Fibroblast of lung (primary cell): ENCODE measurements at regions not wholly inside any gene's neighbourhood (a gene's known extent, or its start where the extent isn't known, plus 50 kb on each side); places are given as distances from the start of the nearest gene placed in this dataset.

Source experiments
- DNase-seq, 2 donors: peaks; one replicate each; pipeline versions ENCODE4 v3.0.0 to v3.0.0-alpha.2; 2010; ENCODE audit warnings: low read depth in 2 of 2
- H2AFZ ChIP-seq: 2 replicates; pipeline ENCODE4 v1.5.1; 2012; ENCODE audit warnings: low read length, control low read depth, inconsistent platforms
- H3K27ac ChIP-seq: 2 replicates; pipeline ENCODE4 v1.5.1; 2011; ENCODE audit warnings: low read length, control low read depth; ENCODE audit not compliant: insufficient read depth
- H3K27me3 ChIP-seq: 2 replicates; pipeline ENCODE4 v1.5.1; 2011; ENCODE audit warnings: mild to moderate bottlenecking, low read length; ENCODE audit not compliant: control insufficient read depth, insufficient read depth
- H3K36me3 ChIP-seq: 2 replicates; pipeline ENCODE4 v1.5.1; 2011; ENCODE audit warnings: low read length; ENCODE audit not compliant: control insufficient read depth, insufficient read depth
- H3K4me1 ChIP-seq: 2 replicates; pipeline ENCODE4 v1.5.1; 2011; ENCODE audit warnings: low read length; ENCODE audit not compliant: control insufficient read depth, insufficient read depth; ENCODE audit errors: extremely low read depth
- H3K4me2 ChIP-seq: 2 replicates; pipeline ENCODE4 v1.5.1; 2011; ENCODE audit warnings: low read length, control low read depth; ENCODE audit not compliant: insufficient read depth; ENCODE audit errors: extremely low read depth
- H3K4me3 ChIP-seq, 4 experiments: fragments of 200-600 bp in 1 of 4; sonication (generic) in 1 of 4; replicated peaks in 1 of 4; 2 replicates each; pipeline ENCODE4 v1.5.1; 2011 to 2016; ENCODE audit warnings: low read length in 4 of 4, low read depth in 3 of 4, mild to moderate bottlenecking in 3 of 4, control low read depth in 2 of 4, inconsistent platforms in 1 of 4, mixed read lengths in 1 of 4; ENCODE audit not compliant: insufficient read depth in 1 of 4; ENCODE audit errors: control extremely low read depth in 1 of 4
- H3K79me2 ChIP-seq: 2 replicates; pipeline ENCODE4 v1.5.1; 2012; ENCODE audit warnings: mild to moderate bottlenecking, low read length, inconsistent platforms; ENCODE audit not compliant: control insufficient read depth, insufficient read depth
- H3K9ac ChIP-seq: 2 replicates; pipeline ENCODE4 v1.5.1; 2011; ENCODE audit warnings: mild to moderate bottlenecking, low read length, control low read depth; ENCODE audit not compliant: insufficient read depth
- H3K9me3 ChIP-seq: 2 replicates; pipeline ENCODE4 v1.5.1; 2012; ENCODE audit warnings: low read depth, low read length; ENCODE audit not compliant: control insufficient read depth, insufficient read depth
- H4K20me1 ChIP-seq: 2 replicates; pipeline ENCODE4 v1.5.1; 2011; ENCODE audit warnings: low read length; ENCODE audit not compliant: control insufficient read depth, insufficient read depth; ENCODE audit errors: extremely low read depth
- EZH2 ChIP-seq: IDR thresholded peaks from 2 replicates; pipeline ENCODE4 v1.5.1; 2012; ENCODE audit warnings: low read length, control low read depth, mild to moderate bottlenecking; ENCODE audit errors: missing control alignments
- TF ChIP-seq, protein P1 (sequence below), 2 donors: IDR thresholded peaks in 1 of 2; conservative IDR thresholded peaks in 1 of 2; 1 replicate in 1 of 2; 2 replicates in 1 of 2; pipeline ENCODE4 v1.5.1; 2011 to 2012; ENCODE audit warnings: low read length in 2 of 2, control low read depth in 1 of 2, inconsistent platforms in 1 of 2, low read depth in 1 of 2, mild to moderate bottlenecking in 1 of 2

DNA sequence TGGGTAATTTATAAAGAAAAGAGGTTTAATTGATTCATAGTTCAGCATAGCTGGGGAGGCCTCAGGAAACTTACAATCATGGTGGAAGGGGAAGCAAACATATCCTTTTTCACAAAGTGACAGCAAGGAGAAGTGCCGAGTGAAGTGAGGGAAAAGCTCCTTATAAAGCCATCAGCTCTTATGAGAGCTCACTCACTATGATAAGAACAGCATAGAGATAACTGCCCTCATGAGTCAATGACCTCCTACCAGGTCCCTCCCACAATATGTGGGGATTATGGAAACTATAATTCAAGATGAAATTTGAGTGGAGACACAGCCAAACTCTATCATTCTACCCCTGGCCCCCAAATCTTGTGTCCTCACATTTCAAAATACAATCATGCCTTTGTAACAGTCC, 115.8 kb upstream of the LAMA2 start:
- DNase-seq: no peak
- Histone ChIP-seq H3K79me2 (no peaks in the 10 kb centered on the region), H3K9ac (no peak overlapping the region), H3K36me3 (no peaks in the 10 kb centered on the region), H3K4me1 (no peaks in the 10 kb centered on the region), H3K27me3 (no peaks in the 10 kb centered on the region), H2AFZ (no peak overlapping the region), H3K4me2 (no peak overlapping the region), H3K9me3 (no peaks in the 10 kb centered on the region), H3K27ac (no peak overlapping the region), H3K4me3 (no peak overlapping the region), H4K20me1 (no peaks in the 10 kb centered on the region)
- no peak for TF ChIP-seq EZH2
- TF ChIP-seq, protein P1, sequence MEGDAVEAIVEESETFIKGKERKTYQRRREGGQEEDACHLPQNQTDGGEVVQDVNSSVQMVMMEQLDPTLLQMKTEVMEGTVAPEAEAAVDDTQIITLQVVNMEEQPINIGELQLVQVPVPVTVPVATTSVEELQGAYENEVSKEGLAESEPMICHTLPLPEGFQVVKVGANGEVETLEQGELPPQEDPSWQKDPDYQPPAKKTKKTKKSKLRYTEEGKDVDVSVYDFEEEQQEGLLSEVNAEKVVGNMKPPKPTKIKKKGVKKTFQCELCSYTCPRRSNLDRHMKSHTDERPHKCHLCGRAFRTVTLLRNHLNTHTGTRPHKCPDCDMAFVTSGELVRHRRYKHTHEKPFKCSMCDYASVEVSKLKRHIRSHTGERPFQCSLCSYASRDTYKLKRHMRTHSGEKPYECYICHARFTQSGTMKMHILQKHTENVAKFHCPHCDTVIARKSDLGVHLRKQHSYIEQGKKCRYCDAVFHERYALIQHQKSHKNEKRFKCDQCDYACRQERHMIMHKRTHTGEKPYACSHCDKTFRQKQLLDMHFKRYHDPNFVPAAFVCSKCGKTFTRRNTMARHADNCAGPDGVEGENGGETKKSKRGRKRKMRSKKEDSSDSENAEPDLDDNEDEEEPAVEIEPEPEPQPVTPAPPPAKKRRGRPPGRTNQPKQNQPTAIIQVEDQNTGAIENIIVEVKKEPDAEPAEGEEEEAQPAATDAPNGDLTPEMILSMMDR (conservative IDR thresholded peaks at IDR 0.05 in 1 of 2, IDR thresholded peaks at IDR 0.05 in 1 of 2; ENCODE audit: low read depth in 1 of 2, low read length in 2 of 2): no peak

DNA sequence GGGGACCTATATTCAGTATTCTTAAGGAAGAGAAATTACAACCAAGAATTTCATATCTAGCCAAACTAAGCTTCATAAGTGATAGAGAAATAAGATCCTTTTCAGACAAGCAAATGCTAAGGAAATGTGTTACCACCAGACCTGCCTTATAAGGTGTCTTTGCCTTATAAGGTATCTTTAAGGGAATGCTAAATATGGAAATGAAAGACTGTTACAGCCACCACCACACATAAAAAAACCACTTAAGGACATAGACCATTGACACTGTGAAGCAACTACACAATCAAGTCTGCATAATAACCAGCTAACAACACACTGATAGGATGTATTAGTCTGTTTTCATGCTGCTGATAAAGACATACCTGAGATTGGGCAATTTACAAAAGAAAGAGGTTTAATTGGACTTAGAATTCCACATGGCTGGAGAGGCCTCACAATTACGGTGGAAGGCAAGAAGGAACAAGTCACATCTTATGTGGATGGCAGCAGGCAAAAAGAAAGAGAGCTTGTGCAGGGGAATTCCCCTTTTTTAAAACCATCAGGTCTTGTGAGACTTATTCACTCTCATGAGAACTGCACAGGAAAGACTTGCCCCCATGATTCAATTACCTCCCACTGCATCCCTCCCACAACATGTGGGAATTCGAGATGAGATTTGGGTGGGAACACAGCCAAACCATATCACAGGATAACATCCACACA, 119.2 kb upstream of the LAMA2 start:
- Histone ChIP-seq H3K36me3 (no peaks in the 10 kb centered on the region), H3K27me3 (no peaks in the 10 kb centered on the region), H3K27ac (no peak overlapping the region), H3K79me2 (no peaks in the 10 kb centered on the region), H3K9ac (no peak overlapping the region), H3K4me2 (no peak overlapping the region), H2AFZ (no peak overlapping the region), H3K9me3 (no peaks in the 10 kb centered on the region), H3K4me1 (no peaks in the 10 kb centered on the region), H3K4me3 (no peak overlapping the region), H4K20me1 (no peaks in the 10 kb centered on the region)
- no peak for DNase-seq
- no peak for TF ChIP-seq EZH2
- TF ChIP-seq, protein P1 (conservative IDR thresholded peaks at IDR 0.05 in 1 of 2, IDR thresholded peaks at IDR 0.05 in 1 of 2; ENCODE audit: low read depth in 1 of 2, low read length in 2 of 2): no peak

DNA sequence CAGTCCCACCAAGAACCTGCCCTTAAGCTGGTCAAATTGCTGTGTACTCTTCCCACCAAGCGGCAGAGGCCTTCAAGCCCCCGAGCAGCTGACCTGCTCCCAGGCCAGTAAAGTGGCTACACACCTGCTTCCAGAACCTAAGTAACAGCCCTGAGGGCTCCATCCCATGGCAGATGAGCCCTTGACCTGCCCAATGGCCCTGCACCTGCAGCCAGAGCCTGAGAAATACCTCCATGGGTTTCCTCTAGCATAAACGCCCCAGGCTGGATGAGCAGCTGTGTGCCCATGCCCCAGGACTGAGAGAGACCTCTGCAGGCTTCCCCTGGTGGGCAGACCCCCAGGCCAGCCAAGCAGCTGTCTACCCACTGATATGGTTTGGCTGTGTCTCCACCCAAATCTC, 123.0 kb upstream of the LAMA2 start:
- DNase-seq: no peak
- TF ChIP-seq, protein P1 (conservative IDR thresholded peaks at IDR 0.05 in 1 of 2, IDR thresholded peaks at IDR 0.05 in 1 of 2; ENCODE audit: low read depth in 1 of 2, low read length in 2 of 2): no peak
- TF ChIP-seq EZH2: no peak
- no peak overlapping the region for H3K27ac ChIP-seq
- no peak overlapping the region for H3K9ac ChIP-seq
- no peaks in the 10 kb centered on the region for H3K79me2 ChIP-seq
- H3K4me3 ChIP-seq: no peak overlapping the region
- no peaks in the 10 kb centered on the region for H3K27me3 ChIP-seq
- no peaks in the 10 kb centered on the region for H3K9me3 ChIP-seq
- no peaks in the 10 kb centered on the region for H4K20me1 ChIP-seq
- no peaks in the 10 kb centered on the region for H3K36me3 ChIP-seq
- H3K4me2 ChIP-seq: no peak overlapping the region
- H3K4me1 ChIP-seq: no peaks in the 10 kb centered on the region
- H2AFZ ChIP-seq: no peak overlapping the region
